ENCODE measurements at regions not wholly inside any gene's neighbourhood (a gene's known extent, or its start where the extent isn't known, plus 50 kb on each side); places are given as distances from the start of the nearest gene placed in this dataset.

DNA sequence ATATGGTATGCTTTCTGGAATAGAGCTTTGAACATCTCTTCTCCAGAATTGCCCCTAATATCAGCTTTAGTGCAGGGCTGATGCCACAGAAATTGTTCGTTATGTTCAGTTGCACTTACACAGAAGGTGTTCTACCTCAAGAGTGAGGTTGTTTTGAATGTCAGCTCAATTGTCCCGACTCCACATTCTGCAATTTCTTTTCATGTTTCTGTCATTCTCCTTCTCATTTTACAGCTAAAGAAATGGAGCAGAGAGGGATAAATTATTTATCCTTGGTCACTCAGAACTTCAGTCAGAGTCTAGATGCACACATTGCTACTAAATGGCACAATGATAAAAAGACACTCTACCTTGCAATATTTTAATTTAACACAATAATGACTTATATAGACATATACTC, 137.0 kb upstream of the CCN2 start:
- DNase-seq: no peak

DNA sequence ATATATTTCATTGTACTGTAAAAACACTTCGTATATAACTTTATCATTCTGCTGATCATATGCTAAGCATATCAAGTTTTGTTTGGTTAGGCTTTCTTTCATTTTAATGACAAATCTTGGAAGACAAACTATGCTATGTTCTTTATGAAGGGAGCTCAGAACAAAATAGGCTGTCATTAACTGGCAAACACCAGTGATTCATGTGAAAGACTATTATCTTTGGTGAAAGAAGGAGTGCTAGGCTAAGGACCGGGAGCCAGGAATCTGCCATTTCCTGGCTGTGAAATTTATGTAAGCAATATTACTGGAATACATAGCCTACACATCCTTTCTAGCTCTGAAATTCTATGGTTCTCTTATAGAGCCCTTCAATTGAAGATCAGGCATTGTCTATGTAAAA, 136.2 kb upstream of the CCN2 start:
- DNase-seq: no peak

DNA sequence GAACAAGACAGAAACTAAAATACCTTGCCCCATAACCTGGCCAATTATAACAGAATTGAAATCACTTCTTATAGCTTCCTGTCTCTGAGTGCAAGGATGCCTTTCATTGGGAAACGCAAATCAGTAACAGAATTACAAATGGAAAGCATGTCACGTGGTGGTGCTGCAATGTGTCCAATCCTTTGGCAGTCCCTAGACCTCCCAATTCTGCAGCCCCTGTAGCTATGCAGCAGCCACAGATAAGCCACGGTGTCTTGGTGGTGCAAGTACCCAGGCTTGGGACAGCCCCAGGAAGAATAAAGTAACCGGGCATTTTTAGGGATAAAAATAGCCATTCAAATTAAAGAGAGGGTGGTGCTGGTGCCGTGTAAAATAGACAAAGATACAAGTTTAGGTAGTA, 134.6 kb upstream of the CCN2 start:
- DNase-seq: no peak

DNA sequence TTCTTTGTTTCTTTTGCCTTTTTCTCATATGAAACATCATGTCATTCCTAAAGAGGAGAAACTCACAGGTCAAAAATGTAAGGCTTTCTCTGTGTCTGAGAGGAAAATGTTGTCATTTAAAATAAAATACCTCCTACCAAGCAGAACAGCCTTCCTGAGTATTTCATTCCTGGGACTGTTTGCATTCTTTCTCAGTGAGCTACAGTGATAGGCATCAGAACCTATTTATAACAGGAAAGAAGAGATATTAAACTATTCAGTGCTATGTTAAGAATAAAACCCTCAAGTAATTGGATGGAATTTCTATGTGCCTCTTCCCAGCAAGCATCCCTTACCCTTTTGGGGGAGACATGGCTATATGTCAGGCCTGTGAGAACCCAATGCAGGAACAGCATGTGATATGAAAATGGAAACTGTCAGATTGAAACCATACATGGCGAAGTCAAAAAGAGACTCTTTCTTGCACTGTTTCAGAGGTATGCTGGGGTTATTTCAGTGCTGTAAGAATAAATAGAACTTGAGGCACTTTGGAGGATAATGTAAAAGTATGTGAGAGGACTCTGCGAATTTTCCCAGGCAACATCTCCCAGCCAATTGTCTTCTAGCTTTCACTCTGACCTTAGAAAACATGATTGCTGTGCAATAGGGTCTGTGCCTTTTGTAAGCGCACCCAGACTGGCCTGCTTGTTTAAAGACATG, 133.8 kb upstream of the CCN2 start:
- no peak for DNase-seq

DNA sequence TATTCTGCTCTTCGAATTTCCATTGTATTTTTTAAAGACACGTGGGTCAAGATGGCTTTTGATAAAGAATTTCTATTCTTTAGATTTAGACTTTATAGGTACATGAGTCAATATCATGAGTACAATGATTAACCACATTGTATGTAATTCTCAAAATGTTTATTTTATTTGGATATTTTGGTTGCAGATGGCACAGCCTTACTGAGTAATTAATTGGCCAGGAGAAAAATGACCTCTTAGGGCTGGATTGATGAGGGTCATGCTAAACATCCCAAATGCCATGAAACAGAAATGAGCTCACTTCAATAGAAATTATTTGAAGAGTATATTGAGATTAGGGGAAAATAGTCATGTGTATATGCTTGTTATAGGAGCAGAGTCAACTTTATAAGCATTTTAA, 131.2 kb upstream of the CCN2 start:
- no peak for DNase-seq

DNA sequence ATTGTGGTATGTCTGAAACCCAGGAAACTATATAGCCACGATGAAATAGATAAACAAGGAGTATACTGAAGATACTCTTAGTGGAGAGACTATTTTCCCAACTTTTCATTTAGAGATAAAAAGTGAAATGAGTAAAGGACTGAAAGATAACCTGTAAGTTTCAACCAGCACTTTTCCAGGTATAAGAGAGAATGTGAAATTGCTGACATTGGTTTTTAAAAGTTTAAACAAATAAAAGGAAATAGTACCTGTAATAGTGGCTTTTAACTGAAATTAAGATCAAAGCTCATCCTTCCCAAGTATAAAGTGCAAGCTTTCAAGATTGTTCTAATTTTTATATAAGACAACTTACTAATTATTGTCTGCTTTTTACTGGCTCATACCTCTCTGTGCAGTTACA, 130.2 kb upstream of the CCN2 start:
- no peak for DNase-seq

DNA sequence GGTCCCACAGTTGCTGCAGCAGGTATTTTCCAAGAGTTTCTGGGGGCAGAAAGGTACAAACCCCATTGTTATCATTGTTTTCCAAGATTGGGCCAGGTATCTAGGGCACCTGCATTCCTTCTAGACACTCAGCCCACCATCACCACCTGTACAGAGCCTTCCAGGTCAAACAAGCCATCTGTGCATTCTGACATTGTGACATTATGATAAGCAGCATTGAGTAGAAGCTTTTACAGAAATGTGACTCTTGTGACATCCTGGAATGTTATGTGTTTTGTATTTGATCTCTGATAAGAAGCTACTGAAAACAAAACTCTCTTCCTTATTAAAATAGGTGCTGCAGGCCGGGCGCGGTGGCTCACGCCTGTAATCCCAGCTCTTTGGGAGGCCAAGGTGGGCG, 128.1 kb upstream of the CCN2 start:
- DNase-seq: no peak

DNA sequence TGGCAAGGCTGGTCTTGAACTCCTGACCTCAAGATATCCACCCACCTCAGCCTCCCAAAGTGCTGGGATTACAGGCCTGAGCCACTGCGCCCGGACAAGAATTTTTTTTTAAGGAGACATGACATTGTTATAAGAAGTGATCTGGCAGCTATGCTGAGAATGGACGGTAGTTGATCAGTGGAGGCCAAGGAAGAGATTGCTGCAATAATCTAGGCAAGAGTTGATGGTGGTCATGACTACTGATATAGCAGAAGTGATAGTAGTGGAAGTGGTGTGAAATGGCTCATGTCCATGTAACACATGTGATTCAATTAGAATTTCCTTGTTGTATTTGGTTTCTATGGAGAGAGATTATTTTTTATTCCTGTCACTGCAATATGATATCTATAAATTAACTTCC, 125.3 kb upstream of the CCN2 start:
- DNase-seq: no peak

DNA sequence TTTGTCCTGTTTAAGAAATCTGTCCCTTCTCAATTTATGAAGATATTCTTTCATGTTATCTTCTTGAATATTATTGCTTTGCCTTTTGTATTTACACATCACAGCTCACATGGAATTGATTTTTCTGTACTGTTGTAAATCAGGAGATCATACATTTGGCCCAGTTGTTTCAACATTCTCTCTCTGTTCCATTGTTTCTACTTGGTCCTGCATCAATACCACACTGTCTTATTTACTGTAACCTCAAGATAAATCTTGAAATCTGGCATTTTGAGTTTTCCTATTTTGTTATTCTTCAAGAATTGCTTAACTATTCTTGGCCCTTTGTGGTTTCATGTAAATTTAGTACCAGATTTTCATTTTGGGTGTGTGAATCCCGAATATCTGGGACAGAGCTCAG, 121.7 kb upstream of the CCN2 start:
- no peak for DNase-seq

DNA sequence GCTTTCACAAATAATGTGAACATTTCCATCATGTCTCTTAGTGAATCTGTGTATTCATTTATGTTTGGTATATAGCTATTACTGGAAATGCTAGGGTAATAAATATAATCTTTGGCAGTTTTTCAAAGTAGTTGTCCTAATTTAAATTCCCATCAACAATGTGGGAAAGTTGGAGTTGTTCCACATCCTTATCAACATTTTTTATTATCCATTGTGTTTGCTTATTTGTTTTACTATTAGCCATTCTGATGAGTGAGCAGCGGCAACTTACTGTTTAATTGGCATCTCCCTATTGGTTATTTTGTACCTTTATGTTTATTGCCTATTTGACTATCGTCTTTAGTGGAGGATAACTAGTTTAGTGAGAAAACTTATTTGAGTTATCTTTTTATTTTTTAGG, 121.1 kb upstream of the CCN2 start:
- DNase-seq: no peak

DNA sequence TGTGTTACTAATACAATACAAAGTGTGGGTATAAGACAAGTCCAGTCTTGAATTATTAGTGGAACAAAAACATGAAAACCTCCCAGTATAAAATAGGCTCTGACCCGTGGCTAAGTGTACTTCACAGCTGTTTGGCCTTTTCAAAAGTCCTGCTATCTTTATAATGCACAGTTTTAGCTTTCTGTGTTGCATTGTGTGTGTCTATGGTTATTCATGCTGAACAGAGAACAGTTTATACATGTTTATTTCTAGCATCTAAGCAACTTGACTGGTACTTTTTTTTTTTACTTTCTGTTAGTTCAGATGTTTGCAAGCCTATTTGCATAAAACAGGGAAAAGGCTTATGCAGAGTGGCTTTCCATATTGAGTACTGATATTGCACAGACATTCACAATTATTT, 119.2 kb upstream of the CCN2 start:
- DNase-seq: no peak

DNA sequence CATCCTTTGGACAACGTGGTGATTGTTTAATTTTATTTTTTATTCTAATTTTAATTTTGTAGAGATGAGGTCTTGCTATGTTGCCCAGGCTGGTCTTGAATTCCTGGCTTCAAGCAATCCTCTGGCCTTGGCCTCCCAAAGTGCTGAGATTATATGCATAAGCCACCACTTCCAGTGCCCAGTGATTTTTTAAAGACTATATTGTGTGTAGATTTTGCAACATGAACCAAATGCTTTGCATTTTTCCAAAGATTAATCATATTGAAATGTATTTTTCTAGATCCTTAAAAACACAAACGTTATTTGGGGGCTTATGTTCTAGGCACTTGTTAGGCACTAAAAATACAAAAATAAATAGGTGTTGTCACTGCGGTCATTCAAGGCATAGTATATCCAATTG, 117.6 kb upstream of the CCN2 start:
- no peak for DNase-seq

DNA sequence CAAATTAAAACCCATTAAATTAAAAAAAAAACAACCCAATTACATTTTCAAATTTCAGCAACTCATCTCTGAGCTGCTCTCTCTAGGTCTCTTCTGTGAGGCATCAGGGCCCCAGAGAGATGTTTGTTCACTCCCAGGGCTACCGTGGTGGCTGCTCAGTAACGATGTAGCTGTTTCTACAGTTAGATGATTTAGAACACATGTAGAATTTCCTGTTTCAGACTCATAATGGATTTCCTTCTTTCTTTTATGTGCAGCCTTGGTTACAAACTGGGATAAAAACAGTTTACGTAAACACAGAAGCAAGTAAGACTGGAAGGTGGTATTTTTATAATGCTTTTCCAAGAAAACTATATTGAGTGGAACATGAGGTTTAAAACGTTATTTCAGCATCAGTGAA, 116.1 kb upstream of the CCN2 start:
- DNase-seq: no peak

DNA sequence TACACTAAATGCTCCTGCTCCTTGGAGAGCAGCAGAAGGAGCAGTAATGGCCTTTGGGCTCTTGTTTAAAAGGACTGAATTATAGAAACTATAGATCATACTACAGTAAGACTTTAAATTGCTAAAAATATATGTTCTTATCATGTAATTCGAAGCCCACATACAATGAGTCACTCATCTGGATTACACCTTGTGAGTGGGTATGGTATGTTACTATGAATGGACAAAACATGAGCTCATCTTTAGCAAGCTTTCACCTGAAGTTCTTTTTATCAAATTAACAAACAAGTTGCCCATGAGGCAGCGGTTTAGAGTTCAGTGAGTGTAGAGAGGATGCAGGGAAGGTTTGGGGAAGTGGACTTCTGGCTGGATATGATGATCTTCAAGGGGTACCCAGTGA, 114.4 kb upstream of the CCN2 start:
- DNase-seq: no peak

DNA sequence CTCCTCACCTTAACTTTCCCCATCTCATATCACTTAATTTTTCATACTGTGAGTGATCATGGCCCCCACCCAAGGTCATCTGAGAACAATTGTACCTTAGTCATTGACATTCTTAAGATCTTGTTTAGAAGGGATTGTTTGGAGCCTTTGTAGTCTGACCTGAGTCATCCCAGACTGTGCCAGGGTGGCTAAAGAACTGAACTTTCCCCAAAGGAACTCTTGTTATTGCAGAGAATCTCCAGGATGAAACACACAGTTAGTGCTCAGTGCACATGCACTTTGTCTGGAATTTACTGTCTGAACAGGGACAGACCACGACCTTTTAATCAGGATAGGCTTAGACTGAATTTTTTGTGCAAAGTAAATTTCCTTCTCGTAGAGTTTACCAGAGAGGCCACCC, 112.6 kb upstream of the CCN2 start:
- no peak for DNase-seq

DNA sequence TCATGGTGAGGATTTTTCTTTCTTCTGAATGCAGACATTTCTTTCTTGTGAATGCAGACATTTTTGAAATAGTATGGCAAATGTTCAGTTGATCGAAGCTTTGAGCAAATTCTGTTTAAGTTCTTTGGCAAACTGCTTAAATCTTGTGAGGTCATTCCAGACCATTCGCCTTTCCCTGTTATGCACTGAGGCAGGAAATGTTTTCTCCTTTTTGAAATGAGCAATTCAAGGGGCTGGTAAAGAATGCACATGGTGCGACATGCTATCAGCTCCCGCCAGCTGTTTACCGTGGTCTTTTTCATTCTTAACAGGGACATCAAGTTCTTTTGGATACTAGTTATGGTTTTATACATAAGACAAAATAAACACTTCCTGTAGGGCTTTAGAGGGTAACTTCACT, 112.0 kb upstream of the CCN2 start:
- no peak for DNase-seq

DNA sequence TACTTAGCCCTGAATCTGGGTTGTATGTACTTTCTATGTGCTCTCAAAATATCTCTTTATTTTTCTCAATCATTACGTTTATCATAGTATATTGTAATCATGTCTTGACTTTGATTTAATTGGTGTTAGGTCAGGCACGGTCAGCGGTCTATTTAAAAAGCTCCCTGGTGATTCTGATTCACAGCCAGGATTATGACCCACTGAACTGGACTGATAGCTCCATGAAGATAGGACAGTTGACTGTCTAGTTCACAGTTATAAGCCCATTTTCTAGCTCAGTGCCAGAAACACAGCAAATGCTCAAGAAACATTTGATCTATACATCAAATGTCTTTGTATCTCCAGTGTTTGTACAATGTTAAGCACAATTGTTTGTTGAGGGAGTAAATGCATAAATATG, 111.5 kb upstream of the CCN2 start:
- no peak for DNase-seq

DNA sequence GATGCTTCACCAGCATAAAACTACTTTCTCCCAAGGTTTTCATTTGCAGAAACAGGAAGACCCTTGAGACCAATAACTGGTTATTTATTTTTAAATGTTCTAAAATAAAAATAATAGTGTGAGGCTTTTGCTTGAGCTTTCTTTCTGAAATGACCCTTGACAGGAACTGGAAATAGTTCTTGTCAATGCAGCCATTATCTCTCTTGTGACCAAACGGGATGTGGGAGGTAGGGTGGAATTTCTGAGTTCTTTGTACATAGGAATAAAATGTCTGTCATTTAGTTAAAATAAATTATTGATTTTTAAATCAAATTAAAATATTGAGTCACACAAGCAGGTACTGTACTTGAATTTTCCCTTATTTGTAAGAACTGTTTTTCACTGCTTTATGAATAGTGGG, 110.2 kb upstream of the CCN2 start:
- DNase-seq: no peak

DNA sequence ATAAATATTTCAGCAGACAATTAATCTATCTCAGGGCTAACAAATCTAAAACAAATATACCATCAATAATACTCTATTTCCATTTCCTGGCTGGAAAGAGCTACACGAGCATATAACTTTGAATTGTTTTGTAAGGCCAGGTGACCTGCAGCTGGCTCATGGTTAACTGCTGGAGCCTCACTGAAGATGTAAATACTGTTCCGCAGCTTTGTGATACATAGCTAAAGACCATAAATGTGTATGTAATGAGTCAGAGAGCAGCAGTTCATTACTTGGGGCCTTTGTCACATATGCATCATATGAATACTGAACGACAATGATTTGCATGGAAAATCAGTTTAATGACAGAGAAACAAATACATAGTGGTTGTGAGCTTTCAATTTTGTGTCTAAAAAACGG, 109.4 kb upstream of the CCN2 start:
- DNase-seq: no peak

DNA sequence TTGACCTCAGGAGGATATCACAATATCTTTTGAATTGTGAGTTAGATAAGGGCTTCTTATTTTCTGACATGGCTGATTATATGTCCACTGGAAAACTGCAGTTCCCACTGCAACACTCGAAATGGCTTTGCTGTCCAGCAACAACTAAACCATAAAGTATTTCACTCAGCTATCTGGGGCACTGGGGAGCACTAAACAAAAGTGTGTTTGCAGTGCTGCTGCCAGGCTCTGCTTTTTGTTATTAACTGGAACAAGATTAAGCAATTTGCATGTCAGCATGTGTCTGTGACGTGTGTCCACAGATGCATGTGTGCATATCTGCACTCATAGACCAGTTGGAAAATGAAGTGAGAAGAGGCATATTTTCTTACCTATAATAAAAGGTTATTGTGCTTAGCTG, 107.8 kb upstream of the CCN2 start:
- no peak for DNase-seq

DNA sequence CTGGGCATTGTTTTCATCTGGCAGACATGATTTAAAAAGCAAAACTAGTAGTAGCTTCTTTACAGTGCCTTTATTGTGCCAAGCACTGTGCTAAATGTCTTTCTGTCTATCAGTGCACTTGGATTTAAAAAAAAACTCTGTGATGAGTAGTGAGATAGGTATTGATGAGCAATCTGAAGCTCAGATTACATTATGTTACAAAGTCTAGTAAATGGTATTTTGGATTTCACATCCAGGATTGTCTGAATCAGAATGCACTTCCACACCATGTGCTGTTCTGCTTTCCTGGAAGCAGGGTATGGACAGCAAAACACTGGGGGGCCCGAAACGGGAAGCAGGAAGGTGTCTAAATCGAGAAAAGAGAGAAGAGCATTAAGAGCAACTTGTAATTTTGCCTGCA, 103.4 kb upstream of the CCN2 start:
- no peak for DNase-seq

DNA sequence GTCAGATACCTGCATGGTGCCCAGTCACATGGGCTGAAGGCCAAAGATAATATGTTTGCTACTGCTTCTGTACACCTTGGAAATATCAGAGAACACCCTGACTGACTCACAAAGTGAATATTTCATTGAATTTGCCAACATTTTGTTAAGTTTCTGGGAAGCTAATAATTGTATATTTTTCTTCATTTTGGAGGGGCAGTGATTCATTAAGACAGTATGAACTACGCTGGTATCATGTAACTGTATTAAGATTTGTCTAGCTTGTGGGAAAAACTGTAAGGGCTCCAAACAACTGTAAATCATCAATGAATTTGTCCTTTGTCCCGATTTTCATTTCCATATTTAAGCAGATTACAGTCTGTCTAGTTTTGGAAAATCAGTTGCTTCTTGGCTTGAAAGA, 102.3 kb upstream of the CCN2 start:
- DNase-seq: no peak

DNA sequence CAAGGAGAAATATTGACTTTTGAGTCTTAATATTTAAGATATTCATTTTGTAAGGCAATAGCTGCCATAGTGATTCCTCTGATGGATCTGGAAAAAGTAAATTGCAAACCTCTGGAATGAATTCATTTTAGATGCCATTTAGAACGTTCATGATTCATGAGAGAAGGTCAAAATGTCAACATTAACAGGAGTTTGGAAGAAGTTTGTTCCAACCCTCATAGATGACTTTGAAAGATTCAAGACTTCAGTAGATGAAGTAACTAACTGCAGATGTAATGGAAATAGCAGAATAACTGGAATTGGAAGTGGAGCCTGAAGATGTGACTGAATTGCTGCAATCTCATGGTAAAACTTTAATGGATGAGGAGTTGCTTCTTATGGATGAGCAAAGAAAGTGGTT, 100.9 kb upstream of the CCN2 start:
- no peak for DNase-seq

DNA sequence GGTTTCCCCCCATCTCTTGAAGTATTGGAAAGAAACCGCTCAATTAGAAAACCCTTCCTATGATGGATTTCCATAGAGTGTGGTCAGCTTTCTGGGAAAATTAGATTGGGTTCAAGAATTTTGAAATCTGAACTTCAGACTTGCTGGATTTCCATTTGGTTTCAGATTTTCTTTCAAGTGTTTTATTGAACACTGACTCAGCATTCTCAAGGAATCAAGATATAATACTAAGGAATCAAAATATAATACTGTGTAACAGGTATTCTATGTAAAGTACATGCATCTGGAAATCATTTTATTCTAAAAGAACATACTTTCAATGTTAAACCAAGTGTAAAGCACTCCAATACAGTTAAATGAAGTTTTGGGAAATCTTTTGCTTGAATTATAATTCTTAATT, 94.7 kb upstream of the CCN2 start:
- no peak for DNase-seq

DNA sequence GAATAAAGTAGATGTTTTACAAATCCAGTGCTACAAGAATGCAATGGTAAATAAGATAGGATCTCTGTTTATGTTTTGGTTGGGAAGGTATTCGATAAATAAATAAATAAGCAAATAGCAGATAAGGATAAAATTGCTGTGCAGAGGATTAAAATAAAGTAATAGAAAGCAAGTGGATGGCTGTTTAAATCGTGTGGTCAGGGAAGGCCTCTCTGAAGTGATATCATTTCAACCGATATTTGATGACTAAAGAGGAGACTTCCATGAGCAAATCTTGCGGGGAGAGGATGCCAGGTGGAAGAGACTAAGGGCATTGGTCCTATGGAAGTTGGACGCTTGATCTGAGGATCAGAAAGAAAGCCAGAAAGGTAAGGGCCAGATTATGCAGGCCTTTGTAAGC, 92.0 kb upstream of the CCN2 start:
- DNase-seq: no peak

DNA sequence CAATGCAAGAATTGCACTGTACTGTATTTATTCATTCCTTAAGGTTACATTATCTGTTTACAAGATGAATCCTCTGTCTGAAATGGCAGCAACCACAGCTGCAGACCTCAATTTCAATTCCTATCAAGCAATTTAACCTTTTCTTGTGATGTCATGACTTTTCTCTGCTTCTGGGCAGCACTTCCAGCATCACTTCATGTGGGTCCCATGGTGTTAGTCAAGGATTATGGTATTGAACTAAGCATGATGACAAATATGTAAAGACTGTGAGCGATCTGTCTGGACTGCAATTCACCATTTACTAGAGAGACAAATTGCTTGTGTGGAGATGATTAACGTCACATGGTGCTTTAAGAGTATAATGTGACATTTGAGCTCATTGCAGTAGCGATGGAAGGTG, 90.5 kb upstream of the CCN2 start:
- DNase-seq: no peak
